Mammary epithelial cell (primary cell): ENCODE measurements at regions not wholly inside any gene's neighbourhood (a gene's known extent, or its start where the extent isn't known, plus 50 kb on each side); places are given as distances from the start of the nearest gene placed in this dataset.

Experiments used
- CTCF ChIP-seq, 2 donors: IDR thresholded peaks in 1 of 2; conservative IDR thresholded peaks in 1 of 2; 2 replicates each; pipeline ENCODE4 v1.5.1; 2011 to 2012; ENCODE audit warnings: inconsistent platforms in 2 of 2, low read length in 2 of 2, mild to moderate bottlenecking in 2 of 2, control low read depth in 1 of 2, low read depth in 1 of 2; ENCODE audit not compliant: insufficient read depth in 1 of 2; ENCODE audit errors: extremely low read depth in 1 of 2
- EZH2 ChIP-seq: IDR thresholded peaks from 2 replicates; pipeline ENCODE4 v1.6.1; 2012; ENCODE audit warnings: low read length, inconsistent platforms, borderline replicate concordance

GRCh38 chr3:150249779-150250470 lies 158.2 kb upstream of the TSC22D2 start:
- TF ChIP-seq CTCF (conservative IDR thresholded peaks at IDR 0.05 in 1 of 2, IDR thresholded peaks at IDR 0.05 in 1 of 2; ENCODE audit: extremely low read depth in 1 of 2, insufficient read depth in 1 of 2, low read depth in 1 of 2, low read length in 2 of 2), result no peak
- TF ChIP-seq EZH2, result no peak
